IMR-90 (cell line): ENCODE measurements at regions not wholly inside any gene's neighbourhood (a gene's known extent, or its start where the extent isn't known, plus 50 kb on each side); places are given as distances from the start of the nearest gene placed in this dataset.

ENCODE experiments used
- ATAC-seq: fragments of 200-7000 bp; cut with Tn5 transposase; 2 replicates; pipeline ENCODE4 v1.9.1; 2020; ENCODE audit warnings: low read depth, mild to moderate bottlenecking, moderate library complexity
- BruUV-seq: library from RNA; stranded (reverse); fragments of 400-500 nt; replicated peaks from 2 replicates; lab custom pipeline; 2021; lab: Mats Ljungman, UMichigan
- CTCF ChIA-PET: fragments of 300-600 bp; formaldehyde crosslinking; extraction: SDS; loops from one replicate; lab custom pipeline; 2021; ENCODE audit warnings: antibody characterized with exemption; lab: Yijun Ruan, JAX
- POLR2A ChIA-PET: fragments of 300-600 bp; sonication (Branson Sonifier 250); formaldehyde crosslinking; loops from one replicate; lab custom pipeline; 2022; ENCODE audit warnings: antibody characterized with exemption; ENCODE audit not compliant: unreplicated experiment; lab: Charles Lee
- DNase-seq: peaks from one replicate; pipeline ENCODE4 v3.0.0; 2013
- H2AFZ ChIP-seq: replicated peaks from 2 replicates; pipeline ENCODE3; 2013; ENCODE audit warnings: low read length, mild to moderate bottlenecking; ENCODE audit not compliant: poor library complexity
- H2AK5ac ChIP-seq: 2 replicates; pipeline ENCODE4 v1.6.1; 2013; ENCODE audit warnings: low read depth, low read length, inconsistent platforms
- H2AK9ac ChIP-seq: replicated peaks from 2 replicates; pipeline ENCODE3; 2013; ENCODE audit warnings: mild to moderate bottlenecking, low read depth, low read length, moderate library complexity; ENCODE audit not compliant: poor library complexity
- H2BK120ac ChIP-seq: 2 replicates; pipeline ENCODE4 v1.6.1; 2013; ENCODE audit warnings: low read depth, low read length, inconsistent platforms
- H2BK15ac ChIP-seq: 3 replicates; pipeline ENCODE4 v1.6.1; 2013; ENCODE audit warnings: low read depth, low read length, inconsistent platforms
- H2BK20ac ChIP-seq: 2 replicates; pipeline ENCODE4 v1.6.1; 2013; ENCODE audit warnings: low read depth, mild to moderate bottlenecking, inconsistent platforms, low read length, moderate library complexity
- H2BK5ac ChIP-seq: 2 replicates; pipeline ENCODE4 v1.6.1; 2013; ENCODE audit warnings: mild to moderate bottlenecking, low read depth, low read length, inconsistent platforms; ENCODE audit not compliant: poor library complexity, severe bottlenecking
- H3K14ac ChIP-seq: replicated peaks from 2 replicates; pipeline ENCODE4 v1.6.1; 2013; ENCODE audit warnings: low read depth, low read length, inconsistent platforms
- H3K18ac ChIP-seq: 2 replicates; pipeline ENCODE4 v1.6.1; 2013; ENCODE audit warnings: low read depth, low read length, control low read depth
- H3K23ac ChIP-seq: 2 replicates; pipeline ENCODE4 v1.6.1; 2013; ENCODE audit warnings: low read depth, low read length, inconsistent platforms
- H3K27ac ChIP-seq: 2 replicates; pipeline ENCODE4 v1.5.1; 2013; ENCODE audit warnings: mild to moderate bottlenecking, control low read depth, low read length; ENCODE audit not compliant: insufficient read depth
- H3K27me3 ChIP-seq: 2 replicates; pipeline ENCODE4 v1.6.1; 2013; ENCODE audit warnings: low read length; ENCODE audit not compliant: control insufficient read depth, insufficient read depth
- H3K36me3 ChIP-seq: 2 replicates; pipeline ENCODE4 v1.6.1; 2013; ENCODE audit warnings: low read length, mixed read lengths; ENCODE audit not compliant: control insufficient read depth, insufficient read depth
- H3K4ac ChIP-seq: 2 replicates; pipeline ENCODE4 v1.6.1; 2013; ENCODE audit warnings: low read depth, low read length, inconsistent platforms
- H3K4me1 ChIP-seq: 2 replicates; pipeline ENCODE4 v1.6.1; 2013; ENCODE audit warnings: low read length, mixed read lengths; ENCODE audit not compliant: control insufficient read depth, insufficient read depth
- H3K4me2 ChIP-seq: 2 replicates; pipeline ENCODE4 v1.6.1; 2013; ENCODE audit warnings: low read depth, mild to moderate bottlenecking, control low read depth, low read length, moderate library complexity
- H3K4me3 ChIP-seq: 2 replicates; pipeline ENCODE4 v1.5.1; 2013; ENCODE audit warnings: low read depth, mild to moderate bottlenecking, control low read depth, low read length, moderate library complexity; ENCODE audit not compliant: insufficient read depth
- H3K56ac ChIP-seq: 2 replicates; pipeline ENCODE4 v1.6.1; 2013; ENCODE audit warnings: low read length, inconsistent platforms; ENCODE audit not compliant: insufficient read depth; ENCODE audit errors: extremely low read depth
- H3K79me1 ChIP-seq, 2 experiments: 2 replicates each; pipeline ENCODE4 v1.6.1; 2013; ENCODE audit warnings: low read length in 2 of 2, inconsistent platforms in 1 of 2, low read depth in 1 of 2
- H3K9ac ChIP-seq: 2 replicates; pipeline ENCODE4 v1.6.1; 2013; ENCODE audit warnings: low read depth, low read length, control low read depth
- H3K9me1 ChIP-seq: 2 replicates; pipeline ENCODE4 v1.6.1; 2013; ENCODE audit warnings: low read length, inconsistent platforms; ENCODE audit not compliant: insufficient read depth
- H3K9me3 ChIP-seq: 2 replicates; pipeline ENCODE4 v1.6.1; 2013; ENCODE audit warnings: low read length; ENCODE audit not compliant: control insufficient read depth, insufficient read depth
- H4K20me1 ChIP-seq: 2 replicates; pipeline ENCODE4 v1.6.1; 2013; ENCODE audit warnings: low read length, inconsistent platforms; ENCODE audit not compliant: insufficient read depth
- H4K5ac ChIP-seq: 2 replicates; pipeline ENCODE4 v1.6.1; 2013; ENCODE audit warnings: mild to moderate bottlenecking, low read depth, low read length, control low read depth
- H4K8ac ChIP-seq, 2 experiments: 2 replicates each; pipeline ENCODE4 v1.6.1; 2013; ENCODE audit warnings: low read depth in 2 of 2, low read length in 2 of 2, control low read depth in 1 of 2, inconsistent platforms in 1 of 2
- H4K91ac ChIP-seq: 2 replicates; pipeline ENCODE4 v1.6.1; 2013; ENCODE audit warnings: low read depth, low read length, inconsistent platforms; ENCODE audit not compliant: insufficient read depth
- BHLHE40 ChIP-seq: fragments of 150-350 bp; IDR thresholded peaks from 2 replicates; pipeline ENCODE4 v1.6.1; 2016; ENCODE audit warnings: mild to moderate bottlenecking, low read depth, low read length
- CEBPB ChIP-seq: IDR thresholded peaks from 2 replicates; pipeline ENCODE4 v1.6.1; 2012; ENCODE audit warnings: low read depth, low read length, improper control_type of control experiment
- CHD1 ChIP-seq: IDR thresholded peaks from 2 replicates; pipeline ENCODE4 v1.6.1; 2012; ENCODE audit warnings: low read depth, low read length, improper control_type of control experiment
- MAFK ChIP-seq: IDR thresholded peaks from 2 replicates; pipeline ENCODE4 v1.6.1; 2012; ENCODE audit warnings: low read depth, low read length, improper control_type of control experiment
- MXI1 ChIP-seq: IDR thresholded peaks from 2 replicates; pipeline ENCODE4 v1.6.1; 2012; ENCODE audit warnings: low read depth, mild to moderate bottlenecking, low read length, moderate library complexity, borderline replicate concordance
- NFE2L2 ChIP-seq: fragments of 150-350 bp; IDR thresholded peaks from 2 replicates; pipeline ENCODE4 v1.6.1; 2016; ENCODE audit warnings: low read depth, mild to moderate bottlenecking, low read length
- RAD21 ChIP-seq: IDR thresholded peaks from 2 replicates; pipeline ENCODE4 v1.6.1; 2012; ENCODE audit warnings: low read length, improper control_type of control experiment
- RCOR1 ChIP-seq: IDR thresholded peaks from 2 replicates; pipeline ENCODE4 v1.6.1; 2012; ENCODE audit warnings: mild to moderate bottlenecking, low read length, improper control_type of control experiment; ENCODE audit not compliant: insufficient replicate concordance
- SMC3 ChIP-seq: fragments of 150-350 bp; IDR thresholded peaks from 2 replicates; pipeline ENCODE4 v1.6.1; 2016; ENCODE audit warnings: low read depth, mild to moderate bottlenecking, antibody characterized with exemption, low read length, moderate library complexity
- WGBS, 2 experiments: methylation state at CpG; one replicate each; pipeline versions ENCODE4 v1.1.5 to v1.1.7; 2013; ENCODE audit warnings: missing lambda C conversion rate in 2 of 2; ENCODE audit not compliant: insufficient read length in 1 of 2; ENCODE audit errors: extremely low coverage in 2 of 2; 5-methylcytosine and 5-hydroxymethylcytosine counted together
- dilution Hi-C: fragments of 300-500 bp; cut with HindIII; formaldehyde crosslinking; loops from one replicate; pipeline ENCODE4 v1.14.3; 2018; ENCODE audit warnings: low sequenced_read_pairs; ENCODE audit not compliant: unreplicated experiment
- in situ Hi-C: fragments of 300-500 bp; cut with MboI; formaldehyde crosslinking; loops from 3 replicates; pipeline ENCODE4 v1.14.3; 2019; ENCODE audit warnings: low sequenced_read_pairs, inconsistent platforms, mixed read lengths
- intact Hi-C: fragments of 100-400 bp; cut with micrococcal nuclease; formaldehyde crosslinking; loops from 2 replicates; pipeline ENCODE4 v1.10.0; 2022

- Histone ChIP-seq H4K8ac (no peak overlapping the region), H3K4ac (no peak overlapping the region), H2BK120ac (no peak overlapping the region), H2BK15ac (no peak overlapping the region), H4K20me1 (no peaks in the 10 kb centered on the region), H2AK5ac (no peak overlapping the region), H3K9ac (no peak overlapping the region), H3K79me1 (no peaks in the 10 kb centered on the region), H3K9me1 (no peaks in the 10 kb centered on the region), H2AFZ (no peak overlapping the region), H3K23ac (no peak overlapping the region), H2BK20ac (no peak overlapping the region), H3K36me3 (no peaks in the 10 kb centered on the region), H3K9me3 (peaks cover 4% of the 10 kb centered on the region; the same call in 1 of the 2 replicates), H2BK5ac (no peak overlapping the region), H3K4me3 (no peak overlapping the region), H3K27me3 (no peaks in the 10 kb centered on the region), H3K27ac (no peak overlapping the region), H3K56ac (no peak overlapping the region), H4K91ac (no peak overlapping the region), H3K4me2 (no peak overlapping the region), H2AK9ac (no peak overlapping the region), H3K4me1 (no peaks in the 10 kb centered on the region), H3K18ac (no peak overlapping the region), H4K5ac (no peak overlapping the region), H3K14ac (no peak overlapping the region)
- WGBS, 2 experiments: 57% methylated on average over 1 of the region's 6 CpGs; no CpG with 5 or more reads in 1 of the 2 experiments
- TF ChIP-seq CHD1: no peak
- TF ChIP-seq RCOR1: no peak
- no peak for TF ChIP-seq MXI1
- TF ChIP-seq SMC3: no peak
- no peak for TF ChIP-seq BHLHE40
- no peak for TF ChIP-seq CEBPB
- no peak for TF ChIP-seq RAD21
- TF ChIP-seq NFE2L2: no peak
- TF ChIP-seq MAFK: no peak
- no TSS peak for BruUV-seq
- dilution Hi-C loops: no loop called here
- ChIA-PET POLR2A (no interaction called here), CTCF (no interaction called here)
- ATAC-seq: no peak
- no peak for DNase-seq
- in situ Hi-C loops: no loop called here
- intact Hi-C loops: no loop called here
These were observed 696.6 kb downstream of the RNF144A start for GRCh38 chr2:7613831-7614230.
